HCT116 (cell line): ENCODE measurements at regions not wholly inside any gene's neighbourhood (a gene's known extent, or its start where the extent isn't known, plus 50 kb on each side); places are given as distances from the start of the nearest gene placed in this dataset.

Experiments
- CEBPB ChIP-seq: IDR thresholded peaks from 2 replicates; pipeline ENCODE4 v1.6.1; 2012; ENCODE audit warnings: low read depth
- CTCF ChIP-seq, 3 experiments: fragments of 200-600 bp in 1 of 3; sonication (generic) in 1 of 3; IDR thresholded peaks in 2 of 3; conservative IDR thresholded peaks in 1 of 3; 2 replicates each; pipeline ENCODE4 v1.5.1; 2012 to 2017; ENCODE audit warnings: low read depth in 2 of 3, low read length in 2 of 3, antibody characterized with exemption in 1 of 3, borderline replicate concordance in 1 of 3, control low read depth in 1 of 3, mild to moderate bottlenecking in 1 of 3, mixed read lengths in 1 of 3, mixed run types in 1 of 3, moderate library complexity in 1 of 3; ENCODE audit not compliant: insufficient read depth in 1 of 3
- EGR1 ChIP-seq: IDR thresholded peaks from 2 replicates; pipeline ENCODE4 v1.6.1; 2012; ENCODE audit warnings: low read depth
- EZH2 ChIP-seq: fragments of 200-600 bp; sonication (generic); IDR thresholded peaks from 2 replicates; pipeline ENCODE4 v1.6.1; 2017; ENCODE audit warnings: antibody characterized with exemption, mixed run types
- EZH2phosphoT487 ChIP-seq: fragments of 200-600 bp; IDR thresholded peaks from 2 replicates; pipeline ENCODE4 v1.6.1; 2018; ENCODE audit warnings: antibody characterized with exemption, borderline replicate concordance
- JUND ChIP-seq: IDR thresholded peaks from 2 replicates; pipeline ENCODE4 v1.6.1; 2012
- POLR2A ChIP-seq: IDR thresholded peaks from 2 replicates; pipeline ENCODE4 v1.7.0; 2011; ENCODE audit warnings: borderline replicate concordance; ENCODE audit not compliant: insufficient read depth, insufficient read length; ENCODE audit errors: extremely low read depth
- POLR2AphosphoS5 ChIP-seq: IDR thresholded peaks from 2 replicates; pipeline ENCODE4 v1.6.1; 2011; ENCODE audit warnings: mild to moderate bottlenecking, low read depth, low read length, moderate library complexity
- RAD21 ChIP-seq: IDR thresholded peaks from 2 replicates; pipeline ENCODE4 v1.6.1; 2012; ENCODE audit warnings: low read depth, mild to moderate bottlenecking
- REST ChIP-seq: IDR thresholded peaks from 2 replicates; pipeline ENCODE4 v1.6.1; 2012; ENCODE audit warnings: low read depth
- SP1 ChIP-seq: IDR thresholded peaks from 2 replicates; pipeline ENCODE4 v1.6.1; 2012; ENCODE audit warnings: low read depth

GRCh38 chr1:208682664-208683013 is 438.5 kb upstream of the PLXNA2 start:
- no peak for TF ChIP-seq CTCF (IDR thresholded peaks at IDR 0.05 in 2 of 3, conservative IDR thresholded peaks at IDR 0.05 in 1 of 3; ENCODE audit: borderline replicate concordance in 1 of 3, insufficient read depth in 1 of 3, low read depth in 2 of 3, low read length in 2 of 3)
- no peak for TF ChIP-seq RAD21
- TF ChIP-seq POLR2A: no peak
- no peak for TF ChIP-seq CEBPB
- no peak for TF ChIP-seq EZH2phosphoT487
- TF ChIP-seq EZH2: no peak
- TF ChIP-seq POLR2AphosphoS5: no peak
- no peak for TF ChIP-seq JUND
- no peak for TF ChIP-seq REST
- no peak for TF ChIP-seq SP1
- no peak for TF ChIP-seq EGR1
